IMR-90 (cell line): ENCODE measurements at regions not wholly inside any gene's neighbourhood (a gene's known extent, or its start where the extent isn't known, plus 50 kb on each side); places are given as distances from the start of the nearest gene placed in this dataset.

Source experiments
- ATAC-seq: fragments of 200-7000 bp; cut with Tn5 transposase; 2 replicates; pipeline ENCODE4 v1.9.1; 2020; ENCODE audit warnings: low read depth, mild to moderate bottlenecking, moderate library complexity
- BruUV-seq: library from RNA; stranded (reverse); fragments of 400-500 nt; replicated peaks from 2 replicates; lab custom pipeline; 2021; lab: Mats Ljungman, UMichigan
- CTCF ChIA-PET: fragments of 300-600 bp; formaldehyde crosslinking; extraction: SDS; loops from one replicate; lab custom pipeline; 2021; ENCODE audit warnings: antibody characterized with exemption; lab: Yijun Ruan, JAX
- POLR2A ChIA-PET: fragments of 300-600 bp; sonication (Branson Sonifier 250); formaldehyde crosslinking; loops from one replicate; lab custom pipeline; 2022; ENCODE audit warnings: antibody characterized with exemption; ENCODE audit not compliant: unreplicated experiment; lab: Charles Lee
- DNase-seq: peaks from one replicate; pipeline ENCODE4 v3.0.0; 2013
- H2AFZ ChIP-seq: replicated peaks from 2 replicates; pipeline ENCODE3; 2013; ENCODE audit warnings: low read length, mild to moderate bottlenecking; ENCODE audit not compliant: poor library complexity
- H2AK5ac ChIP-seq: 2 replicates; pipeline ENCODE4 v1.6.1; 2013; ENCODE audit warnings: low read depth, low read length, inconsistent platforms
- H2AK9ac ChIP-seq: replicated peaks from 2 replicates; pipeline ENCODE3; 2013; ENCODE audit warnings: mild to moderate bottlenecking, low read depth, low read length, moderate library complexity; ENCODE audit not compliant: poor library complexity
- H2BK120ac ChIP-seq: 2 replicates; pipeline ENCODE4 v1.6.1; 2013; ENCODE audit warnings: low read depth, low read length, inconsistent platforms
- H2BK15ac ChIP-seq: 3 replicates; pipeline ENCODE4 v1.6.1; 2013; ENCODE audit warnings: low read depth, low read length, inconsistent platforms
- H2BK20ac ChIP-seq: 2 replicates; pipeline ENCODE4 v1.6.1; 2013; ENCODE audit warnings: low read depth, mild to moderate bottlenecking, inconsistent platforms, low read length, moderate library complexity
- H2BK5ac ChIP-seq: 2 replicates; pipeline ENCODE4 v1.6.1; 2013; ENCODE audit warnings: mild to moderate bottlenecking, low read depth, low read length, inconsistent platforms; ENCODE audit not compliant: poor library complexity, severe bottlenecking
- H3K14ac ChIP-seq: replicated peaks from 2 replicates; pipeline ENCODE4 v1.6.1; 2013; ENCODE audit warnings: low read depth, low read length, inconsistent platforms
- H3K18ac ChIP-seq: 2 replicates; pipeline ENCODE4 v1.6.1; 2013; ENCODE audit warnings: low read depth, low read length, control low read depth
- H3K23ac ChIP-seq: 2 replicates; pipeline ENCODE4 v1.6.1; 2013; ENCODE audit warnings: low read depth, low read length, inconsistent platforms
- H3K27ac ChIP-seq: 2 replicates; pipeline ENCODE4 v1.5.1; 2013; ENCODE audit warnings: mild to moderate bottlenecking, control low read depth, low read length; ENCODE audit not compliant: insufficient read depth
- H3K27me3 ChIP-seq: 2 replicates; pipeline ENCODE4 v1.6.1; 2013; ENCODE audit warnings: low read length; ENCODE audit not compliant: control insufficient read depth, insufficient read depth
- H3K36me3 ChIP-seq: 2 replicates; pipeline ENCODE4 v1.6.1; 2013; ENCODE audit warnings: low read length, mixed read lengths; ENCODE audit not compliant: control insufficient read depth, insufficient read depth
- H3K4ac ChIP-seq: 2 replicates; pipeline ENCODE4 v1.6.1; 2013; ENCODE audit warnings: low read depth, low read length, inconsistent platforms
- H3K4me1 ChIP-seq: 2 replicates; pipeline ENCODE4 v1.6.1; 2013; ENCODE audit warnings: low read length, mixed read lengths; ENCODE audit not compliant: control insufficient read depth, insufficient read depth
- H3K4me2 ChIP-seq: 2 replicates; pipeline ENCODE4 v1.6.1; 2013; ENCODE audit warnings: low read depth, mild to moderate bottlenecking, control low read depth, low read length, moderate library complexity
- H3K4me3 ChIP-seq: 2 replicates; pipeline ENCODE4 v1.5.1; 2013; ENCODE audit warnings: low read depth, mild to moderate bottlenecking, control low read depth, low read length, moderate library complexity; ENCODE audit not compliant: insufficient read depth
- H3K56ac ChIP-seq: 2 replicates; pipeline ENCODE4 v1.6.1; 2013; ENCODE audit warnings: low read length, inconsistent platforms; ENCODE audit not compliant: insufficient read depth; ENCODE audit errors: extremely low read depth
- H3K79me1 ChIP-seq, 2 experiments: 2 replicates each; pipeline ENCODE4 v1.6.1; 2013; ENCODE audit warnings: low read length in 2 of 2, inconsistent platforms in 1 of 2, low read depth in 1 of 2
- H3K9ac ChIP-seq: 2 replicates; pipeline ENCODE4 v1.6.1; 2013; ENCODE audit warnings: low read depth, low read length, control low read depth
- H3K9me1 ChIP-seq: 2 replicates; pipeline ENCODE4 v1.6.1; 2013; ENCODE audit warnings: low read length, inconsistent platforms; ENCODE audit not compliant: insufficient read depth
- H3K9me3 ChIP-seq: 2 replicates; pipeline ENCODE4 v1.6.1; 2013; ENCODE audit warnings: low read length; ENCODE audit not compliant: control insufficient read depth, insufficient read depth
- H4K20me1 ChIP-seq: 2 replicates; pipeline ENCODE4 v1.6.1; 2013; ENCODE audit warnings: low read length, inconsistent platforms; ENCODE audit not compliant: insufficient read depth
- H4K5ac ChIP-seq: 2 replicates; pipeline ENCODE4 v1.6.1; 2013; ENCODE audit warnings: mild to moderate bottlenecking, low read depth, low read length, control low read depth
- H4K8ac ChIP-seq, 2 experiments: 2 replicates each; pipeline ENCODE4 v1.6.1; 2013; ENCODE audit warnings: low read depth in 2 of 2, low read length in 2 of 2, control low read depth in 1 of 2, inconsistent platforms in 1 of 2
- H4K91ac ChIP-seq: 2 replicates; pipeline ENCODE4 v1.6.1; 2013; ENCODE audit warnings: low read depth, low read length, inconsistent platforms; ENCODE audit not compliant: insufficient read depth
- BHLHE40 ChIP-seq: fragments of 150-350 bp; IDR thresholded peaks from 2 replicates; pipeline ENCODE4 v1.6.1; 2016; ENCODE audit warnings: mild to moderate bottlenecking, low read depth, low read length
- FOS ChIP-seq: fragments of 150-350 bp; IDR thresholded peaks from 2 replicates; pipeline ENCODE4 v1.6.1; 2016; ENCODE audit warnings: low read depth, low read length
- MAZ ChIP-seq: IDR thresholded peaks from 2 replicates; pipeline ENCODE4 v1.6.1; 2012; ENCODE audit warnings: low read depth, mild to moderate bottlenecking, low read length, improper control_type of control experiment, moderate library complexity, borderline replicate concordance
- MXI1 ChIP-seq: IDR thresholded peaks from 2 replicates; pipeline ENCODE4 v1.6.1; 2012; ENCODE audit warnings: low read depth, mild to moderate bottlenecking, low read length, moderate library complexity, borderline replicate concordance
- RAD21 ChIP-seq: IDR thresholded peaks from 2 replicates; pipeline ENCODE4 v1.6.1; 2012; ENCODE audit warnings: low read length, improper control_type of control experiment
- RCOR1 ChIP-seq: IDR thresholded peaks from 2 replicates; pipeline ENCODE4 v1.6.1; 2012; ENCODE audit warnings: mild to moderate bottlenecking, low read length, improper control_type of control experiment; ENCODE audit not compliant: insufficient replicate concordance
- SMC3 ChIP-seq: fragments of 150-350 bp; IDR thresholded peaks from 2 replicates; pipeline ENCODE4 v1.6.1; 2016; ENCODE audit warnings: low read depth, mild to moderate bottlenecking, antibody characterized with exemption, low read length, moderate library complexity
- WGBS, 2 experiments: methylation state at CpG; one replicate each; pipeline versions ENCODE4 v1.1.5 to v1.1.7; 2013; ENCODE audit warnings: missing lambda C conversion rate in 2 of 2; ENCODE audit not compliant: insufficient read length in 1 of 2; ENCODE audit errors: extremely low coverage in 2 of 2; 5-methylcytosine and 5-hydroxymethylcytosine counted together
- dilution Hi-C: fragments of 300-500 bp; cut with HindIII; formaldehyde crosslinking; loops from one replicate; pipeline ENCODE4 v1.14.3; 2018; ENCODE audit warnings: low sequenced_read_pairs; ENCODE audit not compliant: unreplicated experiment
- in situ Hi-C: fragments of 300-500 bp; cut with MboI; formaldehyde crosslinking; loops from 3 replicates; pipeline ENCODE4 v1.14.3; 2019; ENCODE audit warnings: low sequenced_read_pairs, inconsistent platforms, mixed read lengths
- intact Hi-C: fragments of 100-400 bp; cut with micrococcal nuclease; formaldehyde crosslinking; loops from 2 replicates; pipeline ENCODE4 v1.10.0; 2022
- TF ChIP-seq, protein P1 (sequence below): conservative IDR thresholded peaks from 2 replicates; pipeline ENCODE4 v1.5.1; 2012; ENCODE audit warnings: mild to moderate bottlenecking, low read depth, low read length, improper control_type of control experiment

DNA sequence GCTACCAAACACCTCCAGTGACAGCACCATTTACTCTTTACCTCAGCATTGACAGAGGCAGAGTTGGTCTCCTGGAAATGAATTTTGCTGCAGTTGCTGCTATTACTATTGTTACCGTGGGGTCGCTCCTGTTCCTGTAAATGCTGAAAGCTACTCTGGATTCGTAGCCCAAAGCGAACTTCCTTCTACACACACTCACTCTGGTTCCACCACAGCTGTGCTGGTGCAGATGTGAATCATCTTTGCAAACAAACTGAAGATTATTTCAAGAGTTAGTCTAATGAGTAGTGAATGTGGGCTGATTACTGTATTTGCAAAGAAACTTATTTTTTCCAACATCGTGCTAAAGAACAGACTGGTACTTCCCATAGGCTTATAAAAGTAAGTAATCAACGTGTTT, 304.0 kb downstream of the LPIN1 start:
- no CpG with 5 or more reads among the region's 6 CpGs for WGBS, 2 experiments
- Histone ChIP-seq H3K27me3 (no peaks in the 10 kb centered on the region), H2BK15ac (no peak overlapping the region; the same call in 2 of the 3 replicates), H2BK5ac (peak overlapping the region; percentile 81), H2AFZ (no peak overlapping the region), H2AK5ac (no peak overlapping the region; the same call in 1 of the 2 replicates), H2AK9ac (no peak overlapping the region), H3K79me1 (no peaks in the 10 kb centered on the region), H4K20me1 (no peaks in the 10 kb centered on the region), H3K4me2 (peak overlapping the region; percentile 38; the same call in 1 of the 2 replicates), H3K4ac (no peak overlapping the region), H3K4me1 (peaks cover 5% of the 10 kb centered on the region), H2BK20ac (peak overlapping the region; percentile 70), H4K5ac (no peak overlapping the region), H3K4me3 (no peak overlapping the region), H3K9me3 (no peaks in the 10 kb centered on the region), H3K36me3 (no peaks in the 10 kb centered on the region), H3K14ac (peak overlapping the region; percentile 53; the same call in 1 of the 2 replicates), H3K56ac (0 out of 2 replicates have a peak overlapping the region, but pooled peaks have one; percentile 20), H3K9me1 (peaks cover 7% of the 10 kb centered on the region; the same call in 1 of the 2 replicates), H4K8ac (peak overlapping the region in 1 of 2 experiments; percentile 62; a peak in 1 of 4 replicates), H3K9ac (no peak overlapping the region), H3K27ac (peak overlapping the region; percentile 64; the same call in 1 of the 2 replicates), H3K23ac (no peak overlapping the region), H4K91ac (peak overlapping the region; percentile 54; the same call in 1 of the 2 replicates), H2BK120ac (peak overlapping the region; percentile 73), H3K18ac (peak overlapping the region; percentile 59)
- in situ Hi-C loops (no loop called here), intact Hi-C loops (loop anchor here (2.0 to 10.0 kb wide), 5 partner anchors 124 to 666 kb away; partner anchors contain the start of gene TRIB2), dilution Hi-C loops (no loop called here)
- ATAC-seq (peak; percentile 80), DNase-seq (peak; percentile 94)
- ChIA-PET CTCF (interaction anchor here (0.6 to 0.9 kb wide), 3 partner anchors 633 to 967 kb away, joined by 3 to 4 read pairs (median 3); no protein-coding TSS in a partner anchor), POLR2A (no interaction called here)
- TF ChIP-seq SMC3 = peak; percentile 32; the same call in 1 of the 2 replicates
- peak; percentile 49; the same call in 1 of the 2 replicates for TF ChIP-seq FOS
- TF ChIP-seq, protein P1, sequence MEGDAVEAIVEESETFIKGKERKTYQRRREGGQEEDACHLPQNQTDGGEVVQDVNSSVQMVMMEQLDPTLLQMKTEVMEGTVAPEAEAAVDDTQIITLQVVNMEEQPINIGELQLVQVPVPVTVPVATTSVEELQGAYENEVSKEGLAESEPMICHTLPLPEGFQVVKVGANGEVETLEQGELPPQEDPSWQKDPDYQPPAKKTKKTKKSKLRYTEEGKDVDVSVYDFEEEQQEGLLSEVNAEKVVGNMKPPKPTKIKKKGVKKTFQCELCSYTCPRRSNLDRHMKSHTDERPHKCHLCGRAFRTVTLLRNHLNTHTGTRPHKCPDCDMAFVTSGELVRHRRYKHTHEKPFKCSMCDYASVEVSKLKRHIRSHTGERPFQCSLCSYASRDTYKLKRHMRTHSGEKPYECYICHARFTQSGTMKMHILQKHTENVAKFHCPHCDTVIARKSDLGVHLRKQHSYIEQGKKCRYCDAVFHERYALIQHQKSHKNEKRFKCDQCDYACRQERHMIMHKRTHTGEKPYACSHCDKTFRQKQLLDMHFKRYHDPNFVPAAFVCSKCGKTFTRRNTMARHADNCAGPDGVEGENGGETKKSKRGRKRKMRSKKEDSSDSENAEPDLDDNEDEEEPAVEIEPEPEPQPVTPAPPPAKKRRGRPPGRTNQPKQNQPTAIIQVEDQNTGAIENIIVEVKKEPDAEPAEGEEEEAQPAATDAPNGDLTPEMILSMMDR = peak; percentile 46
- TF ChIP-seq BHLHE40 = no peak
- TF ChIP-seq MAZ = no peak
- no peak for TF ChIP-seq MXI1
- no peak for TF ChIP-seq RCOR1
- TF ChIP-seq RAD21 = peak; percentile 66
- no TSS peak for BruUV-seq
